Stimulated activated CD4-positive, alpha-beta T cell treated with anti-CD3 and anti-CD28 coated beads, Interleukin-12 subunit alpha, Interleukin-12 subunit beta, amount 100 ng/mL, for 24 hours (primary cell): ENCODE measurements at regions not wholly inside any gene's neighbourhood (a gene's known extent, or its start where the extent isn't known, plus 50 kb on each side); places are given as distances from the start of the nearest gene placed in this dataset.
"Not testable (repeated sequence)": the region's sequence is repeated elsewhere in the genome, so short reads cannot be mapped to it uniquely, and the experiment has no call there.

Experiments used
- DNase-seq, 2 experiments: peaks; one replicate each; pipeline ENCODE4 v3.0.0-alpha.2; 2020; ENCODE audit warnings: low read depth in 2 of 2

GRCh38 chr2:129181433-129181832 is 798.0 kb upstream of the RAB6C start:
- no peak for DNase-seq

- DNase-seq, result no peak
Observed at GRCh38 chr2:129181963-129182362, 797.5 kb upstream of the RAB6C start.

GRCh38 chr2:129187343-129187742 is 792.1 kb upstream of the RAB6C start:
- DNase-seq, result no peak

GRCh38 chr2:129188451-129188850 is 791.0 kb upstream of the RAB6C start:
- DNase-seq, result no peak

- no peak for DNase-seq
Observed at GRCh38 chr2:129189617-129190319, 789.7 kb upstream of the RAB6C start.

- DNase-seq, result no peak
Observed at GRCh38 chr2:129190494-129190893, 789.0 kb upstream of the RAB6C start.

- DNase-seq, result no peak
Observed at GRCh38 chr2:129191530-129191929, 787.9 kb upstream of the RAB6C start.

GRCh38 chr2:129192117-129192516 is 787.3 kb upstream of the RAB6C start:
- no peak for DNase-seq

GRCh38 chr2:129192841-129193253 is 786.6 kb upstream of the RAB6C start:
- no peak for DNase-seq

- no peak for DNase-seq
Observed at GRCh38 chr2:129193961-129194360, 785.5 kb upstream of the RAB6C start.

- no peak for DNase-seq
Observed at GRCh38 chr2:129199501-129199900, 780.0 kb upstream of the RAB6C start.

GRCh38 chr2:129201696-129202095 is 777.8 kb upstream of the RAB6C start:
- no peak for DNase-seq

- DNase-seq, result no peak
Observed at GRCh38 chr2:129203331-129203730, 776.1 kb upstream of the RAB6C start.

GRCh38 chr2:129204581-129204980 is 774.9 kb upstream of the RAB6C start:
- not testable (repeated sequence) for DNase-seq

GRCh38 chr2:129205176-129205575 is 774.3 kb upstream of the RAB6C start:
- no peak for DNase-seq

GRCh38 chr2:129205766-129206165 is 773.7 kb upstream of the RAB6C start:
- DNase-seq, result no peak

GRCh38 chr2:129212299-129212958 is 767.0 kb upstream of the RAB6C start:
- DNase-seq, result no peak

GRCh38 chr2:129224022-129224421 is 755.4 kb upstream of the RAB6C start:
- no peak for DNase-seq

GRCh38 chr2:129224486-129224885 is 755.0 kb upstream of the RAB6C start:
- DNase-seq, result no peak

- no peak for DNase-seq
Observed at GRCh38 chr2:129229196-129229595, 750.3 kb upstream of the RAB6C start.

GRCh38 chr2:129229830-129230441 is 749.5 kb upstream of the RAB6C start:
- no peak for DNase-seq

GRCh38 chr2:129231924-129232323 is 747.5 kb upstream of the RAB6C start:
- DNase-seq, result no peak

GRCh38 chr2:129233166-129233565 is 746.3 kb upstream of the RAB6C start:
- no peak for DNase-seq
